ENCODE measurements at regions not wholly inside any gene's neighbourhood (a gene's known extent, or its start where the extent isn't known, plus 50 kb on each side); places are given as distances from the start of the nearest gene placed in this dataset.

DNA sequence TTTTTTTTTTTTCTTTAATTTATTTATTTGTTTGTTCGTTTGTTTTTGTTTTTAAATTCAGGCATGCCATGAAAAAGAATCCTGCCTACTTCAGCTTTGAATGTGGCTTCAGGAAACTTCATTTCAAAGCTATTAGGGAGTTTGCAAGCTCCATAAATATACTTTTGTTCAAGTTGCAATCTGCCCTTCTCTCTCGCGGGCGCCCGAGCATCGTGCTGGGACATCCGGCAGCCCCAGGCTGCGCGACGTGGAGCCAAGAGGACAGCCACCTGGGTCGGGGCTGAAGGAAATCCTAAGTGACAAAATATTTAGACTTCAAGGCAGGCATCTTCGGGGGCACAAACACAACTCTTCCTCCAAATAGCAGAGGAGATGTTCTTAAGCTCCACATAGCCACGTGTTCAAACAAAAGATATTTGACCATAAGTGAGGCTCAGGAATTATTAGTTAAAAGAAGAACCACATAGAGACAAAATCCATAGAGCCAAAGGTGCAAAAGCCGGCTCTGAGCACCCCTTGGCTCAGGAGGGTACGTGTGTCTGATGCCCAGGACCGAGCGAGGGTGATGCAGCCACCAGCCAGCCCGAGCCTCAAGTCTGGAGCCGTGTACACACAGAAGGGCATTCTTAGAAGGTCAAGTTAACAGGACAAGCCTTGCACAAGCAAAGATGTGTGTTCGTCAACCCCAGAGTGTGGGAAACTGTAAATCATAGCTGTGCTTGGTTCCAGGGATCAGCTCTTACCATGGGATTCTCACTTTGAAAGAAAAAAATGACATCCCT is 256.5 kb upstream of the SALL3 start:
- no peak overlapping the region for H3K4me3 ChIP-seq (ENCODE audit: low read depth, low read length)
- TF ChIP-seq MAX (IDR thresholded peaks at IDR 0.05; ENCODE audit: low read depth, low read length): no peak
- no peak for TF ChIP-seq MYC (IDR thresholded peaks at IDR 0.05; ENCODE audit: low read depth, low read length)
- no peak for TF ChIP-seq POLR2A (IDR thresholded peaks at IDR 0.05; ENCODE audit: extremely low read depth, insufficient read length)
- TF ChIP-seq, protein P1, sequence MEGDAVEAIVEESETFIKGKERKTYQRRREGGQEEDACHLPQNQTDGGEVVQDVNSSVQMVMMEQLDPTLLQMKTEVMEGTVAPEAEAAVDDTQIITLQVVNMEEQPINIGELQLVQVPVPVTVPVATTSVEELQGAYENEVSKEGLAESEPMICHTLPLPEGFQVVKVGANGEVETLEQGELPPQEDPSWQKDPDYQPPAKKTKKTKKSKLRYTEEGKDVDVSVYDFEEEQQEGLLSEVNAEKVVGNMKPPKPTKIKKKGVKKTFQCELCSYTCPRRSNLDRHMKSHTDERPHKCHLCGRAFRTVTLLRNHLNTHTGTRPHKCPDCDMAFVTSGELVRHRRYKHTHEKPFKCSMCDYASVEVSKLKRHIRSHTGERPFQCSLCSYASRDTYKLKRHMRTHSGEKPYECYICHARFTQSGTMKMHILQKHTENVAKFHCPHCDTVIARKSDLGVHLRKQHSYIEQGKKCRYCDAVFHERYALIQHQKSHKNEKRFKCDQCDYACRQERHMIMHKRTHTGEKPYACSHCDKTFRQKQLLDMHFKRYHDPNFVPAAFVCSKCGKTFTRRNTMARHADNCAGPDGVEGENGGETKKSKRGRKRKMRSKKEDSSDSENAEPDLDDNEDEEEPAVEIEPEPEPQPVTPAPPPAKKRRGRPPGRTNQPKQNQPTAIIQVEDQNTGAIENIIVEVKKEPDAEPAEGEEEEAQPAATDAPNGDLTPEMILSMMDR (IDR thresholded peaks at IDR 0.05; ENCODE audit: low read depth, low read length): no peak
- no peak for DNase-seq (ENCODE audit: low read depth)

GRCh38 chr18:78724214-78724914 is 255.3 kb upstream of the SALL3 start:
- DNase-seq (ENCODE audit: low read depth): no peak
- TF ChIP-seq POLR2A (IDR thresholded peaks at IDR 0.05; ENCODE audit: extremely low read depth, insufficient read length): no peak
- no peak for TF ChIP-seq MAX (IDR thresholded peaks at IDR 0.05; ENCODE audit: low read depth, low read length)
- no peak for TF ChIP-seq MYC (IDR thresholded peaks at IDR 0.05; ENCODE audit: low read depth, low read length)
- TF ChIP-seq, protein P1 (IDR thresholded peaks at IDR 0.05; ENCODE audit: low read depth, low read length): no peak
- H3K4me3 ChIP-seq (ENCODE audit: low read depth, low read length): no peak overlapping the region

DNA sequence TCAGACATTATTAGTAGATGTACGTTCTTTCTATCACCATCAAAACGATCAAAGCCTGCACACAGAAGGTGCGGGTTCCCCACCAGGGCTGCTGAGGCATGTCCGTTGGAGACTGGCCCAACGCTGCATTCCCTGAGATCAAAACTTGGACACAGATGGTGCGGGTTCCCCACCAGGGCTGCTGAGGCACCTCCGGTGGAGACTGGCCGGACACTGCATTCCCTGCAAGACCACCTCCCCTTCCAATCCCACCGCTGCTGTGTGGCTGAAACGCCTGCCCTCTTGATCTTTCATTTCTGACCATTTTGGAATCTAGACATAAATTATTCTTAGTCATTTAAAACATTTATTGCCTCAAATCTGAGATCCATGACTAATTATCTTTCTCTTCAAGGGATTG is 254.2 kb upstream of the SALL3 start:
- DNase-seq (ENCODE audit: low read depth): no peak
- TF ChIP-seq MYC (IDR thresholded peaks at IDR 0.05; ENCODE audit: low read depth, low read length): no peak
- H3K4me3 ChIP-seq (ENCODE audit: low read depth, low read length): no peak overlapping the region

DNA sequence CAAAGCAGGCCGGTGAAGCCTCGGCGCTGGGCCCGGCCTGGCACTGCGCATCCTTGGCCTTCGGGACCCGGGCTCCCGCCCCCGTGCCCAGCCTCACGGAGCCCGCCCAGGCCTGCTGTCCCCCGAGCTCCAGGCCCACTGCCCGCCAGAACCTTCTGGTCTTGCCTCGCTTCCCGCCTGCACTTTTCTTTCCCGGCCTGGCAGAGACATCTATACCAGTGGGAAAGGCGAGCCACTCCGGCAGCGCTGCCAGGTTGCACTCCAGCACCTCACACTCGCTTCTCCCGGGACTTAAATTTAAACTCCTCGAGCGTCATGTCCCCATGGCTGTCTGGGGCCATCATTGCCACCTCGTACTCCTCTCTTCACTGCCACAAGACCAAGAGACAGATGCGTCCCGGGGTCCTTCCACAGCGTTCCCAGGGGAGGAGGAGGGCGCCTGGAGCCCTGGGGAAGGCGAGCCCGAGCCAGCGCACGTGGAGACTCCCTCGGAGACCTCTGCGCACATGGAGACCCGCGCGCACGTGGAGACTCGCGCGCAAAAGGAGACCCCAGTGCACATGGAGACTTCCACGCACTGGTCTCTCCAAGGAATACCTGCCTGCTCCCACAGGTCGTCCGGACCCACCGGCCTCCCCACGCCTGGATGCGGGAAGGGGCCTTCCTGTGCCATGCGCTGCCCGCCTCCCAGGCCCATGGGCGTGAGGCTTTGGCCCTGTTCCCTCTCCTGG is 253.1 kb upstream of the SALL3 start:
- TF ChIP-seq, protein P1 (IDR thresholded peaks at IDR 0.05; ENCODE audit: low read depth, low read length): no peak
- no peak for TF ChIP-seq MAX (IDR thresholded peaks at IDR 0.05; ENCODE audit: low read depth, low read length)
- TF ChIP-seq POLR2A (IDR thresholded peaks at IDR 0.05; ENCODE audit: extremely low read depth, insufficient read length): no peak
- TF ChIP-seq MYC (IDR thresholded peaks at IDR 0.05; ENCODE audit: low read depth, low read length): no peak
- H3K4me3 ChIP-seq (ENCODE audit: low read depth, low read length): no peak overlapping the region
- no peak for DNase-seq (ENCODE audit: low read depth)

- H3K4me3 ChIP-seq (ENCODE audit: low read depth, low read length): no peak overlapping the region
- TF ChIP-seq MAX (IDR thresholded peaks at IDR 0.05; ENCODE audit: low read depth, low read length) (no peak), MYC (IDR thresholded peaks at IDR 0.05; ENCODE audit: low read depth, low read length) (no peak), POLR2A (IDR thresholded peaks at IDR 0.05; ENCODE audit: extremely low read depth, insufficient read length) (no peak)
- TF ChIP-seq, protein P1 (IDR thresholded peaks at IDR 0.05; ENCODE audit: low read depth, low read length): no peak
- no peak for DNase-seq (ENCODE audit: low read depth)
Measured at GRCh38 chr18:78727057-78727739, 252.4 kb upstream of the SALL3 start.
